ENCODE measurements at regions not wholly inside any gene's neighbourhood (a gene's known extent, or its start where the extent isn't known, plus 50 kb on each side); places are given as distances from the start of the nearest gene placed in this dataset.

GRCh38 chr12:131363841-131364495 is 346.9 kb upstream of the SFSWAP start:
- no peaks in the 10 kb centered on the region for H3K9me3 ChIP-seq (ENCODE audit: low read depth)
- no peak for TF ChIP-seq CTCF (IDR thresholded peaks at IDR 0.05; ENCODE audit: poor library complexity)
- no peak for TF ChIP-seq EZH2phosphoT487 (IDR thresholded peaks at IDR 0.05; ENCODE audit: low read depth, severe bottlenecking, unreplicated experiment)
- TF ChIP-seq EZH2 (IDR thresholded peaks at IDR 0.05; ENCODE audit: borderline replicate concordance): no peak
- no peak for DNase-seq (ENCODE audit: low spot score)
- H3K36me3 ChIP-seq (replicated peaks; ENCODE audit: insufficient read depth, low read depth): no peaks in the 10 kb centered on the region
- no peaks in the 10 kb centered on the region for H4K20me1 ChIP-seq (ENCODE audit: insufficient read depth, poor library complexity, severe bottlenecking)
- H3K4me2 ChIP-seq: no peak overlapping the region
- no peaks in the 10 kb centered on the region for H3K4me1 ChIP-seq (ENCODE audit: insufficient read depth)
- no peak overlapping the region for H2AFZ ChIP-seq
- no peak overlapping the region for H3K4me3 ChIP-seq
- H3K27ac ChIP-seq: no peak overlapping the region
- H3K9me2 ChIP-seq (replicated peaks; ENCODE audit: insufficient read depth): no peaks in the 10 kb centered on the region
- WGBS (ENCODE audit: low lambda C conversion rate, missing lambda C conversion rate): 87% methylated on average over 14 of the region's 14 CpGs
- H3K79me2 ChIP-seq: no peaks in the 10 kb centered on the region
- no peaks in the 10 kb centered on the region for H3K27me3 ChIP-seq

GRCh38 chr12:131364903-131365820 is 345.7 kb upstream of the SFSWAP start:
- H3K4me3 ChIP-seq: no peak overlapping the region
- H3K27ac ChIP-seq: no peak overlapping the region
- H3K36me3 ChIP-seq (replicated peaks; ENCODE audit: insufficient read depth, low read depth): no peaks in the 10 kb centered on the region
- TF ChIP-seq CTCF (IDR thresholded peaks at IDR 0.05; ENCODE audit: poor library complexity) (no peak), EZH2phosphoT487 (IDR thresholded peaks at IDR 0.05; ENCODE audit: low read depth, severe bottlenecking, unreplicated experiment) (no peak), EZH2 (IDR thresholded peaks at IDR 0.05; ENCODE audit: borderline replicate concordance) (no peak)
- H3K9me2 ChIP-seq (replicated peaks; ENCODE audit: insufficient read depth): no peaks in the 10 kb centered on the region
- no peak for DNase-seq (ENCODE audit: low spot score)
- WGBS (ENCODE audit: low lambda C conversion rate, missing lambda C conversion rate): 86% methylated on average over 12 of the region's 12 CpGs
- H3K79me2 ChIP-seq: no peaks in the 10 kb centered on the region
- no peaks in the 10 kb centered on the region for H3K9me3 ChIP-seq (ENCODE audit: low read depth)
- no peak overlapping the region for H2AFZ ChIP-seq
- H3K4me1 ChIP-seq (ENCODE audit: insufficient read depth): no peaks in the 10 kb centered on the region
- no peaks in the 10 kb centered on the region for H3K27me3 ChIP-seq
- no peaks in the 10 kb centered on the region for H4K20me1 ChIP-seq (ENCODE audit: insufficient read depth, poor library complexity, severe bottlenecking)
- H3K4me2 ChIP-seq: no peak overlapping the region

- no peaks in the 10 kb centered on the region for H3K9me2 ChIP-seq (replicated peaks; ENCODE audit: insufficient read depth)
- no peaks in the 10 kb centered on the region for H3K79me2 ChIP-seq
- H3K9me3 ChIP-seq (ENCODE audit: low read depth): no peaks in the 10 kb centered on the region
- no peak for DNase-seq (ENCODE audit: low spot score)
- no peaks in the 10 kb centered on the region for H4K20me1 ChIP-seq (ENCODE audit: insufficient read depth, poor library complexity, severe bottlenecking)
- H3K27ac ChIP-seq: no peak overlapping the region
- H3K4me3 ChIP-seq: no peak overlapping the region
- TF ChIP-seq CTCF (IDR thresholded peaks at IDR 0.05; ENCODE audit: poor library complexity) (no peak), EZH2 (IDR thresholded peaks at IDR 0.05; ENCODE audit: borderline replicate concordance) (no peak), EZH2phosphoT487 (IDR thresholded peaks at IDR 0.05; ENCODE audit: low read depth, severe bottlenecking, unreplicated experiment) (no peak)
- 93% methylated on average over 15 of the region's 15 CpGs for WGBS (ENCODE audit: low lambda C conversion rate, missing lambda C conversion rate)
- H3K4me2 ChIP-seq: no peak overlapping the region
- no peak overlapping the region for H2AFZ ChIP-seq
- H3K4me1 ChIP-seq (ENCODE audit: insufficient read depth): no peaks in the 10 kb centered on the region
- H3K36me3 ChIP-seq (replicated peaks; ENCODE audit: insufficient read depth, low read depth): no peaks in the 10 kb centered on the region
- H3K27me3 ChIP-seq: no peaks in the 10 kb centered on the region
Measured at GRCh38 chr12:131365821-131366260, 345.0 kb upstream of the SFSWAP start.
